IMR-90 (cell line): ENCODE measurements at regions not wholly inside any gene's neighbourhood (a gene's known extent, or its start where the extent isn't known, plus 50 kb on each side); places are given as distances from the start of the nearest gene placed in this dataset.

ENCODE experiments used
- ATAC-seq: fragments of 200-7000 bp; cut with Tn5 transposase; 2 replicates; pipeline ENCODE4 v1.9.1; 2020; ENCODE audit warnings: low read depth, mild to moderate bottlenecking, moderate library complexity
- BruUV-seq: library from RNA; stranded (reverse); fragments of 400-500 nt; replicated peaks from 2 replicates; lab custom pipeline; 2021; lab: Mats Ljungman, UMichigan
- CTCF ChIA-PET: fragments of 300-600 bp; formaldehyde crosslinking; extraction: SDS; loops from one replicate; lab custom pipeline; 2021; ENCODE audit warnings: antibody characterized with exemption; lab: Yijun Ruan, JAX
- POLR2A ChIA-PET: fragments of 300-600 bp; sonication (Branson Sonifier 250); formaldehyde crosslinking; loops from one replicate; lab custom pipeline; 2022; ENCODE audit warnings: antibody characterized with exemption; ENCODE audit not compliant: unreplicated experiment; lab: Charles Lee
- DNase-seq: peaks from one replicate; pipeline ENCODE4 v3.0.0; 2013
- H2AFZ ChIP-seq: replicated peaks from 2 replicates; pipeline ENCODE3; 2013; ENCODE audit warnings: low read length, mild to moderate bottlenecking; ENCODE audit not compliant: poor library complexity
- H2AK5ac ChIP-seq: 2 replicates; pipeline ENCODE4 v1.6.1; 2013; ENCODE audit warnings: low read depth, low read length, inconsistent platforms
- H2AK9ac ChIP-seq: replicated peaks from 2 replicates; pipeline ENCODE3; 2013; ENCODE audit warnings: mild to moderate bottlenecking, low read depth, low read length, moderate library complexity; ENCODE audit not compliant: poor library complexity
- H2BK120ac ChIP-seq: 2 replicates; pipeline ENCODE4 v1.6.1; 2013; ENCODE audit warnings: low read depth, low read length, inconsistent platforms
- H2BK15ac ChIP-seq: 3 replicates; pipeline ENCODE4 v1.6.1; 2013; ENCODE audit warnings: low read depth, low read length, inconsistent platforms
- H2BK20ac ChIP-seq: 2 replicates; pipeline ENCODE4 v1.6.1; 2013; ENCODE audit warnings: low read depth, mild to moderate bottlenecking, inconsistent platforms, low read length, moderate library complexity
- H2BK5ac ChIP-seq: 2 replicates; pipeline ENCODE4 v1.6.1; 2013; ENCODE audit warnings: mild to moderate bottlenecking, low read depth, low read length, inconsistent platforms; ENCODE audit not compliant: poor library complexity, severe bottlenecking
- H3K14ac ChIP-seq: replicated peaks from 2 replicates; pipeline ENCODE4 v1.6.1; 2013; ENCODE audit warnings: low read depth, low read length, inconsistent platforms
- H3K18ac ChIP-seq: 2 replicates; pipeline ENCODE4 v1.6.1; 2013; ENCODE audit warnings: low read depth, low read length, control low read depth
- H3K23ac ChIP-seq: 2 replicates; pipeline ENCODE4 v1.6.1; 2013; ENCODE audit warnings: low read depth, low read length, inconsistent platforms
- H3K27ac ChIP-seq: 2 replicates; pipeline ENCODE4 v1.5.1; 2013; ENCODE audit warnings: mild to moderate bottlenecking, control low read depth, low read length; ENCODE audit not compliant: insufficient read depth
- H3K27me3 ChIP-seq: 2 replicates; pipeline ENCODE4 v1.6.1; 2013; ENCODE audit warnings: low read length; ENCODE audit not compliant: control insufficient read depth, insufficient read depth
- H3K36me3 ChIP-seq: 2 replicates; pipeline ENCODE4 v1.6.1; 2013; ENCODE audit warnings: low read length, mixed read lengths; ENCODE audit not compliant: control insufficient read depth, insufficient read depth
- H3K4ac ChIP-seq: 2 replicates; pipeline ENCODE4 v1.6.1; 2013; ENCODE audit warnings: low read depth, low read length, inconsistent platforms
- H3K4me1 ChIP-seq: 2 replicates; pipeline ENCODE4 v1.6.1; 2013; ENCODE audit warnings: low read length, mixed read lengths; ENCODE audit not compliant: control insufficient read depth, insufficient read depth
- H3K4me2 ChIP-seq: 2 replicates; pipeline ENCODE4 v1.6.1; 2013; ENCODE audit warnings: low read depth, mild to moderate bottlenecking, control low read depth, low read length, moderate library complexity
- H3K4me3 ChIP-seq: 2 replicates; pipeline ENCODE4 v1.5.1; 2013; ENCODE audit warnings: low read depth, mild to moderate bottlenecking, control low read depth, low read length, moderate library complexity; ENCODE audit not compliant: insufficient read depth
- H3K56ac ChIP-seq: 2 replicates; pipeline ENCODE4 v1.6.1; 2013; ENCODE audit warnings: low read length, inconsistent platforms; ENCODE audit not compliant: insufficient read depth; ENCODE audit errors: extremely low read depth
- H3K79me1 ChIP-seq, 2 experiments: 2 replicates each; pipeline ENCODE4 v1.6.1; 2013; ENCODE audit warnings: low read length in 2 of 2, inconsistent platforms in 1 of 2, low read depth in 1 of 2
- H3K9ac ChIP-seq: 2 replicates; pipeline ENCODE4 v1.6.1; 2013; ENCODE audit warnings: low read depth, low read length, control low read depth
- H3K9me1 ChIP-seq: 2 replicates; pipeline ENCODE4 v1.6.1; 2013; ENCODE audit warnings: low read length, inconsistent platforms; ENCODE audit not compliant: insufficient read depth
- H3K9me3 ChIP-seq: 2 replicates; pipeline ENCODE4 v1.6.1; 2013; ENCODE audit warnings: low read length; ENCODE audit not compliant: control insufficient read depth, insufficient read depth
- H4K20me1 ChIP-seq: 2 replicates; pipeline ENCODE4 v1.6.1; 2013; ENCODE audit warnings: low read length, inconsistent platforms; ENCODE audit not compliant: insufficient read depth
- H4K5ac ChIP-seq: 2 replicates; pipeline ENCODE4 v1.6.1; 2013; ENCODE audit warnings: mild to moderate bottlenecking, low read depth, low read length, control low read depth
- H4K8ac ChIP-seq, 2 experiments: 2 replicates each; pipeline ENCODE4 v1.6.1; 2013; ENCODE audit warnings: low read depth in 2 of 2, low read length in 2 of 2, control low read depth in 1 of 2, inconsistent platforms in 1 of 2
- H4K91ac ChIP-seq: 2 replicates; pipeline ENCODE4 v1.6.1; 2013; ENCODE audit warnings: low read depth, low read length, inconsistent platforms; ENCODE audit not compliant: insufficient read depth
- CTCF ChIP-seq: conservative IDR thresholded peaks from 2 replicates; pipeline ENCODE4 v1.5.1; 2012; ENCODE audit warnings: mild to moderate bottlenecking, low read depth, low read length, improper control_type of control experiment
- RAD21 ChIP-seq: IDR thresholded peaks from 2 replicates; pipeline ENCODE4 v1.6.1; 2012; ENCODE audit warnings: low read length, improper control_type of control experiment
- RCOR1 ChIP-seq: IDR thresholded peaks from 2 replicates; pipeline ENCODE4 v1.6.1; 2012; ENCODE audit warnings: mild to moderate bottlenecking, low read length, improper control_type of control experiment; ENCODE audit not compliant: insufficient replicate concordance
- RFX5 ChIP-seq: IDR thresholded peaks from 2 replicates; pipeline ENCODE4 v1.8.0; 2012; ENCODE audit warnings: low read depth, mild to moderate bottlenecking, low read length, moderate library complexity
- WGBS, 2 experiments: methylation state at CpG; one replicate each; pipeline versions ENCODE4 v1.1.5 to v1.1.7; 2013; ENCODE audit warnings: missing lambda C conversion rate in 2 of 2; ENCODE audit not compliant: insufficient read length in 1 of 2; ENCODE audit errors: extremely low coverage in 2 of 2; 5-methylcytosine and 5-hydroxymethylcytosine counted together
- dilution Hi-C: fragments of 300-500 bp; cut with HindIII; formaldehyde crosslinking; loops from one replicate; pipeline ENCODE4 v1.14.3; 2018; ENCODE audit warnings: low sequenced_read_pairs; ENCODE audit not compliant: unreplicated experiment
- in situ Hi-C: fragments of 300-500 bp; cut with MboI; formaldehyde crosslinking; loops from 3 replicates; pipeline ENCODE4 v1.14.3; 2019; ENCODE audit warnings: low sequenced_read_pairs, inconsistent platforms, mixed read lengths
- intact Hi-C: fragments of 100-400 bp; cut with micrococcal nuclease; formaldehyde crosslinking; loops from 2 replicates; pipeline ENCODE4 v1.10.0; 2022

GRCh38 chr2:42846026-42846425 is 53.6 kb upstream of the HAAO start:
- Histone ChIP-seq H3K36me3 (no peaks in the 10 kb centered on the region), H2AK9ac (peak overlapping the region; percentile 23), H3K4me1 (peaks cover 18% of the 10 kb centered on the region), H3K4ac (peak overlapping the region; percentile 84), H3K79me1 (no peaks in the 10 kb centered on the region), H3K9me1 (peaks cover 8% of the 10 kb centered on the region), H2BK15ac (peak overlapping the region; percentile 49; the same call in 1 of the 3 replicates), H3K9ac (no peak overlapping the region; the same call in 1 of the 2 replicates), H2BK20ac (peak overlapping the region; percentile 90), H2AFZ (peak overlapping the region; percentile 46), H2BK120ac (peak overlapping the region; percentile 75), H3K56ac (peak overlapping the region; percentile 49; the same call in 1 of the 2 replicates), H2BK5ac (no peak overlapping the region), H4K5ac (peak overlapping the region; percentile 38; the same call in 1 of the 2 replicates), H3K4me2 (no peak overlapping the region), H3K9me3 (no peaks in the 10 kb centered on the region), H2AK5ac (peak overlapping the region; percentile 83), H3K23ac (peak overlapping the region; percentile 66), H3K27me3 (peaks cover 9% of the 10 kb centered on the region; the same call in 1 of the 2 replicates), H3K4me3 (no peak overlapping the region), H3K27ac (peak overlapping the region; percentile 73; the same call in 1 of the 2 replicates), H4K8ac (peak overlapping the region in 1 of 2 experiments; percentile 38; a peak in 1 of 4 replicates), H4K91ac (peak overlapping the region; percentile 50), H3K18ac (peak overlapping the region; percentile 35), H3K14ac (peak overlapping the region; percentile 82), H4K20me1 (peaks cover 3% of the 10 kb centered on the region; the same call in 1 of the 2 replicates)
- no TSS peak for BruUV-seq
- TF ChIP-seq RCOR1 (no peak), RFX5 (no peak), RAD21 (no peak), CTCF (no peak)
- ChIA-PET CTCF (no interaction called here), POLR2A (no interaction called here)
- DNase-seq (no peak), ATAC-seq (no peak)
- no CpG with 5 or more reads among the region's 8 CpGs for WGBS, 2 experiments
- dilution Hi-C loops = no loop called here
- in situ Hi-C loops = loop anchor here (25.0 kb wide), 1 partner anchor 716 kb away; no protein-coding TSS in a partner anchor
- intact Hi-C loops = no loop called here
